Gastroesophageal sphincter (tissue), 3 donors: ENCODE measurements at regions not wholly inside any gene's neighbourhood (a gene's known extent, or its start where the extent isn't known, plus 50 kb on each side); places are given as distances from the start of the nearest gene placed in this dataset.

Experiments used
- POLR2AphosphoS5 ChIP-seq: sonication (generic); formaldehyde crosslinking; IDR thresholded peaks from one replicate; pipeline ENCODE4 v1.6.1; 2017; ENCODE audit warnings: antibody characterized with exemption
- TF ChIP-seq, protein P1 (sequence below), 4 experiments: fragments of 200-600 bp in 2 of 4; fragments of 450-650 bp in 2 of 4; sonication (generic) in 1 of 4; IDR thresholded peaks; one replicate each; pipeline ENCODE4 v1.5.1; 2017 to 2019; ENCODE audit warnings: antibody characterized with exemption in 4 of 4, mild to moderate bottlenecking in 2 of 4, moderate library complexity in 2 of 4

- no peak for TF ChIP-seq POLR2AphosphoS5
- TF ChIP-seq, protein P1, sequence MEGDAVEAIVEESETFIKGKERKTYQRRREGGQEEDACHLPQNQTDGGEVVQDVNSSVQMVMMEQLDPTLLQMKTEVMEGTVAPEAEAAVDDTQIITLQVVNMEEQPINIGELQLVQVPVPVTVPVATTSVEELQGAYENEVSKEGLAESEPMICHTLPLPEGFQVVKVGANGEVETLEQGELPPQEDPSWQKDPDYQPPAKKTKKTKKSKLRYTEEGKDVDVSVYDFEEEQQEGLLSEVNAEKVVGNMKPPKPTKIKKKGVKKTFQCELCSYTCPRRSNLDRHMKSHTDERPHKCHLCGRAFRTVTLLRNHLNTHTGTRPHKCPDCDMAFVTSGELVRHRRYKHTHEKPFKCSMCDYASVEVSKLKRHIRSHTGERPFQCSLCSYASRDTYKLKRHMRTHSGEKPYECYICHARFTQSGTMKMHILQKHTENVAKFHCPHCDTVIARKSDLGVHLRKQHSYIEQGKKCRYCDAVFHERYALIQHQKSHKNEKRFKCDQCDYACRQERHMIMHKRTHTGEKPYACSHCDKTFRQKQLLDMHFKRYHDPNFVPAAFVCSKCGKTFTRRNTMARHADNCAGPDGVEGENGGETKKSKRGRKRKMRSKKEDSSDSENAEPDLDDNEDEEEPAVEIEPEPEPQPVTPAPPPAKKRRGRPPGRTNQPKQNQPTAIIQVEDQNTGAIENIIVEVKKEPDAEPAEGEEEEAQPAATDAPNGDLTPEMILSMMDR (IDR thresholded peaks at IDR 0.05): no peak
Measured at GRCh38 chr3:78253860-78254259, 1214.0 kb downstream of the ROBO2 start.
